WTC11 (cell line): ENCODE measurements at regions not wholly inside any gene's neighbourhood (a gene's known extent, or its start where the extent isn't known, plus 50 kb on each side); places are given as distances from the start of the nearest gene placed in this dataset.

ENCODE experiments used
- ATAC-seq: fragments of 200-7000 bp; cut with Tn5 transposase; 2 replicates; pipeline ENCODE4 v1.10.0; 2021; ENCODE audit warnings: mild to moderate bottlenecking, moderate library complexity
- CTCF ChIA-PET: fragments of 300-600 bp; sonication (Branson Sonifier 250); formaldehyde crosslinking; loops from one replicate; lab custom pipeline; 2021; ENCODE audit warnings: antibody characterized with exemption; lab: Charles Lee
- POLR2A ChIA-PET: fragments of 350-600 bp; sonication (Branson Sonifier 250); formaldehyde crosslinking; loops from one replicate; lab custom pipeline; 2021; ENCODE audit warnings: antibody characterized with exemption; lab: Charles Lee
- DNase-seq: peaks from one replicate; pipeline ENCODE4 v3.0.0; 2021; ENCODE audit warnings: low spot score
- H3K27ac Mint-ChIP-seq: 2 replicates; pipeline ENCODE4 v1.8.0; 2021; ENCODE audit warnings: mixed read lengths
- H3K27me3 Mint-ChIP-seq: 2 replicates; pipeline ENCODE4 v1.8.0; 2021; ENCODE audit warnings: low read depth, mild to moderate bottlenecking, moderate library complexity, mixed read lengths
- H3K36me3 Mint-ChIP-seq: 2 replicates; pipeline ENCODE4 v1.8.0; 2021; ENCODE audit warnings: mixed read lengths
- H3K4me1 Mint-ChIP-seq: 2 replicates; pipeline ENCODE4 v1.8.0; 2022; ENCODE audit warnings: mixed read lengths
- H3K4me3 Mint-ChIP-seq: 2 replicates; pipeline ENCODE4 v1.8.0; 2021; ENCODE audit warnings: mild to moderate bottlenecking, moderate library complexity, mixed read lengths
- H3K9me3 Mint-ChIP-seq: 2 replicates; pipeline ENCODE4 v1.8.0; 2021; ENCODE audit warnings: mixed read lengths
- KAT7 ChIP-seq: sonication (generic); formaldehyde crosslinking; IDR thresholded peaks from 2 replicates; pipeline ENCODE4 v1.8.1; 2023; ENCODE audit warnings: missing genetic modification reagents, mild to moderate bottlenecking, borderline replicate concordance
- NFATC4 ChIP-seq: fragments of 250-450 bp; sonication (Bioruptor Pico); IDR thresholded peaks from 2 replicates; pipeline ENCODE4 v1.9.0; 2021; ENCODE audit warnings: mild to moderate bottlenecking
- SMAD4 ChIP-seq: sonication (generic); formaldehyde crosslinking; IDR thresholded peaks from 2 replicates; pipeline ENCODE4 v1.8.0; 2022; ENCODE audit warnings: mild to moderate bottlenecking, missing genetic modification reagents
- SOX15 ChIP-seq: fragments of 250-450 bp; sonication (Bioruptor Pico); IDR thresholded peaks from 2 replicates; pipeline ENCODE4 v1.9.0; 2021; ENCODE audit warnings: mild to moderate bottlenecking
- SP1 ChIP-seq: sonication (generic); formaldehyde crosslinking; conservative IDR thresholded peaks from 2 replicates; pipeline ENCODE4 v1.8.1; 2022; ENCODE audit warnings: missing genetic modification reagents
- TEAD4 ChIP-seq: sonication (generic); formaldehyde crosslinking; IDR thresholded peaks from 2 replicates; pipeline ENCODE4 v1.8.0; 2022; ENCODE audit warnings: mild to moderate bottlenecking, missing genetic modification reagents
- ZBTB21 ChIP-seq: sonication (generic); formaldehyde crosslinking; IDR thresholded peaks from 2 replicates; pipeline ENCODE4 v1.8.1; 2023; ENCODE audit warnings: mild to moderate bottlenecking, missing genetic modification reagents, borderline replicate concordance
- ZNF121 ChIP-seq: sonication (generic); formaldehyde crosslinking; IDR thresholded peaks from 2 replicates; pipeline ENCODE4 v1.8.0; 2023; ENCODE audit warnings: missing genetic modification reagents
- ZNF138 ChIP-seq: sonication (generic); formaldehyde crosslinking; conservative IDR thresholded peaks from 2 replicates; pipeline ENCODE4 v1.8.1; 2022; ENCODE audit warnings: mild to moderate bottlenecking, moderate library complexity, missing genetic modification reagents
- TF ChIP-seq, protein P1 (sequence below): sonication (generic); formaldehyde crosslinking; IDR thresholded peaks from 2 replicates; pipeline ENCODE4 v1.8.1; 2023; ENCODE audit warnings: mild to moderate bottlenecking, missing genetic modification reagents, moderate library complexity
- TF ChIP-seq, protein P2 (sequence below): sonication (generic); formaldehyde crosslinking; IDR thresholded peaks from 2 replicates; pipeline ENCODE4 v1.8.1; 2022; ENCODE audit warnings: low read depth, mild to moderate bottlenecking, moderate library complexity, missing genetic modification reagents, borderline replicate concordance
- TF ChIP-seq, protein P3 (sequence below): sonication (generic); formaldehyde crosslinking; IDR thresholded peaks from 2 replicates; pipeline ENCODE4 v1.8.1; 2023; ENCODE audit warnings: mild to moderate bottlenecking, missing genetic modification reagents
- TF ChIP-seq, protein P4 (sequence below): fragments of 200-600 bp; IDR thresholded peaks from 2 replicates; pipeline ENCODE4 v1.8.0; 2022; ENCODE audit warnings: antibody characterized with exemption
- TF ChIP-seq, protein P5 (sequence below): fragments of 250-450 bp; sonication (Bioruptor Pico); IDR thresholded peaks from 2 replicates; pipeline ENCODE4 v1.9.0; 2021; ENCODE audit warnings: mild to moderate bottlenecking
- TF ChIP-seq, protein P6 (sequence below): fragments of 250-450 bp; sonication (Bioruptor Pico); IDR thresholded peaks from 2 replicates; pipeline ENCODE4 v2.1.2; 2022; ENCODE audit warnings: mild to moderate bottlenecking, moderate library complexity
- TF ChIP-seq, protein P7 (sequence below): sonication (generic); formaldehyde crosslinking; IDR thresholded peaks from 2 replicates; pipeline ENCODE4 v1.8.1; 2023; ENCODE audit warnings: mild to moderate bottlenecking, moderate library complexity, missing genetic modification reagents
- TF ChIP-seq, protein P8 (sequence below): sonication (generic); formaldehyde crosslinking; IDR thresholded peaks from 2 replicates; pipeline ENCODE4 v1.8.1; 2022; ENCODE audit warnings: low read depth, missing genetic modification reagents, borderline replicate concordance
- TF ChIP-seq, protein P9 (sequence below): sonication (generic); formaldehyde crosslinking; IDR thresholded peaks from 2 replicates; pipeline ENCODE4 v1.8.0; 2022; ENCODE audit warnings: missing genetic modification reagents

DNA sequence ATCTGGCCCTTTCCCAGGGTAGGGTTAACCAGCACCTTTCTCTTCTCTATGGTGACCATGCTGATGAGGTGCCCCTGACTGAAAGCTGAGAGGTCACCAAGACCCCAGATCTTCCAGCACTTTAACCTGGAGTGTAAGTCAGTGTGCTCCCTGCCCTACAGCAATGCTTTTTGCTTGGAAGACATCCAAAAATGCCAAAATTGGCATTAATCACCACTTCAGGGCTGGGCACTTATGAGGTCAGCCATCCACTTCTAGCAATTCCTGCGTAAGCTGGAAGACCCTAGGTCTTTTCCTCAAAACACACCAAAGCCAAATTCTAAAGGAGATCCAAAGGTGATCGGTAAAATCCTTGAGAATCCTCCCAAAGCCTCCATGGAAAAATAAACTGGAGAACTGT is 81.2 kb upstream of the LOC128125822 start:
- H3K4me1 Mint-ChIP-seq: peaks cover 6% of the 10 kb centered on the region; the same call in 1 of the 2 replicates
- H3K27ac Mint-ChIP-seq: no peak overlapping the region
- H3K9me3 Mint-ChIP-seq: peaks cover 5% of the 10 kb centered on the region; the same call in 1 of the 2 replicates
- H3K27me3 Mint-ChIP-seq: no peaks in the 10 kb centered on the region
- ATAC-seq (no peak), DNase-seq (no peak)
- TF ChIP-seq, protein P1, sequence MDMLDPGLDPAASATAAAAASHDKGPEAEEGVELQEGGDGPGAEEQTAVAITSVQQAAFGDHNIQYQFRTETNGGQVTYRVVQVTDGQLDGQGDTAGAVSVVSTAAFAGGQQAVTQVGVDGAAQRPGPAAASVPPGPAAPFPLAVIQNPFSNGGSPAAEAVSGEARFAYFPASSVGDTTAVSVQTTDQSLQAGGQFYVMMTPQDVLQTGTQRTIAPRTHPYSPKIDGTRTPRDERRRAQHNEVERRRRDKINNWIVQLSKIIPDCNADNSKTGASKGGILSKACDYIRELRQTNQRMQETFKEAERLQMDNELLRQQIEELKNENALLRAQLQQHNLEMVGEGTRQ (CRISPR knock-in tag): no peak
- TF ChIP-seq, protein P2, sequence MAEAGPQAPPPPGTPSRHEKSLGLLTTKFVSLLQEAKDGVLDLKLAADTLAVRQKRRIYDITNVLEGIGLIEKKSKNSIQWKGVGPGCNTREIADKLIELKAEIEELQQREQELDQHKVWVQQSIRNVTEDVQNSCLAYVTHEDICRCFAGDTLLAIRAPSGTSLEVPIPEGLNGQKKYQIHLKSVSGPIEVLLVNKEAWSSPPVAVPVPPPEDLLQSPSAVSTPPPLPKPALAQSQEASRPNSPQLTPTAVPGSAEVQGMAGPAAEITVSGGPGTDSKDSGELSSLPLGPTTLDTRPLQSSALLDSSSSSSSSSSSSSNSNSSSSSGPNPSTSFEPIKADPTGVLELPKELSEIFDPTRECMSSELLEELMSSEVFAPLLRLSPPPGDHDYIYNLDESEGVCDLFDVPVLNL (CRISPR knock-in tag): no peak
- TF ChIP-seq, protein P3, sequence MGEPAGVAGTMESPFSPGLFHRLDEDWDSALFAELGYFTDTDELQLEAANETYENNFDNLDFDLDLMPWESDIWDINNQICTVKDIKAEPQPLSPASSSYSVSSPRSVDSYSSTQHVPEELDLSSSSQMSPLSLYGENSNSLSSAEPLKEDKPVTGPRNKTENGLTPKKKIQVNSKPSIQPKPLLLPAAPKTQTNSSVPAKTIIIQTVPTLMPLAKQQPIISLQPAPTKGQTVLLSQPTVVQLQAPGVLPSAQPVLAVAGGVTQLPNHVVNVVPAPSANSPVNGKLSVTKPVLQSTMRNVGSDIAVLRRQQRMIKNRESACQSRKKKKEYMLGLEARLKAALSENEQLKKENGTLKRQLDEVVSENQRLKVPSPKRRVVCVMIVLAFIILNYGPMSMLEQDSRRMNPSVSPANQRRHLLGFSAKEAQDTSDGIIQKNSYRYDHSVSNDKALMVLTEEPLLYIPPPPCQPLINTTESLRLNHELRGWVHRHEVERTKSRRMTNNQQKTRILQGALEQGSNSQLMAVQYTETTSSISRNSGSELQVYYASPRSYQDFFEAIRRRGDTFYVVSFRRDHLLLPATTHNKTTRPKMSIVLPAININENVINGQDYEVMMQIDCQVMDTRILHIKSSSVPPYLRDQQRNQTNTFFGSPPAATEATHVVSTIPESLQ (CRISPR knock-in tag): no peak
- no peak for TF ChIP-seq ZBTB21 (CRISPR knock-in tag)
- TF ChIP-seq ZNF138 (CRISPR knock-in tag): no peak
- no peak for TF ChIP-seq SOX15 (CRISPR knock-in tag)
- TF ChIP-seq, protein P4, sequence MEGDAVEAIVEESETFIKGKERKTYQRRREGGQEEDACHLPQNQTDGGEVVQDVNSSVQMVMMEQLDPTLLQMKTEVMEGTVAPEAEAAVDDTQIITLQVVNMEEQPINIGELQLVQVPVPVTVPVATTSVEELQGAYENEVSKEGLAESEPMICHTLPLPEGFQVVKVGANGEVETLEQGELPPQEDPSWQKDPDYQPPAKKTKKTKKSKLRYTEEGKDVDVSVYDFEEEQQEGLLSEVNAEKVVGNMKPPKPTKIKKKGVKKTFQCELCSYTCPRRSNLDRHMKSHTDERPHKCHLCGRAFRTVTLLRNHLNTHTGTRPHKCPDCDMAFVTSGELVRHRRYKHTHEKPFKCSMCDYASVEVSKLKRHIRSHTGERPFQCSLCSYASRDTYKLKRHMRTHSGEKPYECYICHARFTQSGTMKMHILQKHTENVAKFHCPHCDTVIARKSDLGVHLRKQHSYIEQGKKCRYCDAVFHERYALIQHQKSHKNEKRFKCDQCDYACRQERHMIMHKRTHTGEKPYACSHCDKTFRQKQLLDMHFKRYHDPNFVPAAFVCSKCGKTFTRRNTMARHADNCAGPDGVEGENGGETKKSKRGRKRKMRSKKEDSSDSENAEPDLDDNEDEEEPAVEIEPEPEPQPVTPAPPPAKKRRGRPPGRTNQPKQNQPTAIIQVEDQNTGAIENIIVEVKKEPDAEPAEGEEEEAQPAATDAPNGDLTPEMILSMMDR: no peak
- TF ChIP-seq, protein P5, sequence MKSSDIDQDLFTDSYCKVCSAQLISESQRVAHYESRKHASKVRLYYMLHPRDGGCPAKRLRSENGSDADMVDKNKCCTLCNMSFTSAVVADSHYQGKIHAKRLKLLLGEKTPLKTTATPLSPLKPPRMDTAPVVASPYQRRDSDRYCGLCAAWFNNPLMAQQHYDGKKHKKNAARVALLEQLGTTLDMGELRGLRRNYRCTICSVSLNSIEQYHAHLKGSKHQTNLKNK (CRISPR knock-in tag): no peak
- TF ChIP-seq ZNF121 (CRISPR knock-in tag): no peak
- no peak for TF ChIP-seq NFATC4 (CRISPR knock-in tag)
- TF ChIP-seq, protein P6, sequence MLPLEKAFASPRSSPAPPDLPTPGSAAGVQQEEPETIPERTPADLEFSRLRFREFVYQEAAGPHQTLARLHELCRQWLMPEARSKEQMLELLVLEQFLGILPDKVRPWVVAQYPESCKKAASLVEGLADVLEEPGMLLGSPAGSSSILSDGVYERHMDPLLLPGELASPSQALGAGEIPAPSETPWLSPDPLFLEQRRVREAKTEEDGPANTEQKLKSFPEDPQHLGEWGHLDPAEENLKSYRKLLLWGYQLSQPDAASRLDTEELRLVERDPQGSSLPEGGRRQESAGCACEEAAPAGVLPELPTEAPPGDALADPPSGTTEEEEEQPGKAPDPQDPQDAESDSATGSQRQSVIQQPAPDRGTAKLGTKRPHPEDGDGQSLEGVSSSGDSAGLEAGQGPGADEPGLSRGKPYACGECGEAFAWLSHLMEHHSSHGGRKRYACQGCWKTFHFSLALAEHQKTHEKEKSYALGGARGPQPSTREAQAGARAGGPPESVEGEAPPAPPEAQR (CRISPR knock-in tag): no peak
- TF ChIP-seq SP1: no peak
- TF ChIP-seq, protein P7, sequence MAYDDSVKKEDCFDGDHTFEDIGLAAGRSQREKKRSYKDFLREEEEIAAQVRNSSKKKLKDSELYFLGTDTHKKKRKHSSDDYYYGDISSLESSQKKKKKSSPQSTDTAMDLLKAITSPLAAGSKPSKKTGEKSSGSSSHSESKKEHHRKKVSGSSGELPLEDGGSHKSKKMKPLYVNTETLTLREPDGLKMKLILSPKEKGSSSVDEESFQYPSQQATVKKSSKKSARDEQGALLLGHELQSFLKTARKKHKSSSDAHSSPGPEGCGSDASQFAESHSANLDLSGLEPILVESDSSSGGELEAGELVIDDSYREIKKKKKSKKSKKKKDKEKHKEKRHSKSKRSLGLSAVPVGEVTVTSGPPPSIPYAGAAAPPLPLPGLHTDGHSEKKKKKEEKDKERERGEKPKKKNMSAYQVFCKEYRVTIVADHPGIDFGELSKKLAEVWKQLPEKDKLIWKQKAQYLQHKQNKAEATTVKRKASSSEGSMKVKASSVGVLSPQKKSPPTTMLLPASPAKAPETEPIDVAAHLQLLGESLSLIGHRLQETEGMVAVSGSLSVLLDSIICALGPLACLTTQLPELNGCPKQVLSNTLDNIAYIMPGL (CRISPR knock-in tag): no peak
- no peak for TF ChIP-seq KAT7 (CRISPR knock-in tag)
- no peak for TF ChIP-seq SMAD4 (CRISPR knock-in tag)
- TF ChIP-seq, protein P8, sequence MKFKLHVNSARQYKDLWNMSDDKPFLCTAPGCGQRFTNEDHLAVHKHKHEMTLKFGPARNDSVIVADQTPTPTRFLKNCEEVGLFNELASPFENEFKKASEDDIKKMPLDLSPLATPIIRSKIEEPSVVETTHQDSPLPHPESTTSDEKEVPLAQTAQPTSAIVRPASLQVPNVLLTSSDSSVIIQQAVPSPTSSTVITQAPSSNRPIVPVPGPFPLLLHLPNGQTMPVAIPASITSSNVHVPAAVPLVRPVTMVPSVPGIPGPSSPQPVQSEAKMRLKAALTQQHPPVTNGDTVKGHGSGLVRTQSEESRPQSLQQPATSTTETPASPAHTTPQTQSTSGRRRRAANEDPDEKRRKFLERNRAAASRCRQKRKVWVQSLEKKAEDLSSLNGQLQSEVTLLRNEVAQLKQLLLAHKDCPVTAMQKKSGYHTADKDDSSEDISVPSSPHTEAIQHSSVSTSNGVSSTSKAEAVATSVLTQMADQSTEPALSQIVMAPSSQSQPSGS (CRISPR knock-in tag): no peak
- TF ChIP-seq, protein P9, sequence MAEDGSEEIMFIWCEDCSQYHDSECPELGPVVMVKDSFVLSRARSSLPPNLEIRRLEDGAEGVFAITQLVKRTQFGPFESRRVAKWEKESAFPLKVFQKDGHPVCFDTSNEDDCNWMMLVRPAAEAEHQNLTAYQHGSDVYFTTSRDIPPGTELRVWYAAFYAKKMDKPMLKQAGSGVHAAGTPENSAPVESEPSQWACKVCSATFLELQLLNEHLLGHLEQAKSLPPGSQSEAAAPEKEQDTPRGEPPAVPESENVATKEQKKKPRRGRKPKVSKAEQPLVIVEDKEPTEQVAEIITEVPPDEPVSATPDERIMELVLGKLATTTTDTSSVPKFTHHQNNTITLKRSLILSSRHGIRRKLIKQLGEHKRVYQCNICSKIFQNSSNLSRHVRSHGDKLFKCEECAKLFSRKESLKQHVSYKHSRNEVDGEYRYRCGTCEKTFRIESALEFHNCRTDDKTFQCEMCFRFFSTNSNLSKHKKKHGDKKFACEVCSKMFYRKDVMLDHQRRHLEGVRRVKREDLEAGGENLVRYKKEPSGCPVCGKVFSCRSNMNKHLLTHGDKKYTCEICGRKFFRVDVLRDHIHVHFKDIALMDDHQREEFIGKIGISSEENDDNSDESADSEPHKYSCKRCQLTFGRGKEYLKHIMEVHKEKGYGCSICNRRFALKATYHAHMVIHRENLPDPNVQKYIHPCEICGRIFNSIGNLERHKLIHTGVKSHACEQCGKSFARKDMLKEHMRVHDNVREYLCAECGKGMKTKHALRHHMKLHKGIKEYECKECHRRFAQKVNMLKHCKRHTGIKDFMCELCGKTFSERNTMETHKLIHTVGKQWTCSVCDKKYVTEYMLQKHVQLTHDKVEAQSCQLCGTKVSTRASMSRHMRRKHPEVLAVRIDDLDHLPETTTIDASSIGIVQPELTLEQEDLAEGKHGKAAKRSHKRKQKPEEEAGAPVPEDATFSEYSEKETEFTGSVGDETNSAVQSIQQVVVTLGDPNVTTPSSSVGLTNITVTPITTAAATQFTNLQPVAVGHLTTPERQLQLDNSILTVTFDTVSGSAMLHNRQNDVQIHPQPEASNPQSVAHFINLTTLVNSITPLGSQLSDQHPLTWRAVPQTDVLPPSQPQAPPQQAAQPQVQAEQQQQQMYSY (CRISPR knock-in tag): no peak
- TF ChIP-seq TEAD4 (CRISPR knock-in tag): no peak
- ChIA-PET POLR2A (no interaction called here), CTCF (no interaction called here)
- H3K36me3 Mint-ChIP-seq: no peaks in the 10 kb centered on the region
- no peak overlapping the region for H3K4me3 Mint-ChIP-seq
